ENCODE measurements at regions not wholly inside any gene's neighbourhood (a gene's known extent, or its start where the extent isn't known, plus 50 kb on each side); places are given as distances from the start of the nearest gene placed in this dataset.

GRCh38 chr2:177326005-177326404 lies 61.5 kb upstream of the NFE2L2 start:
- no peaks in the 10 kb centered on the region for H3K36me3 ChIP-seq
- no peaks in the 10 kb centered on the region for H3K27me3 ChIP-seq
- H3K9ac ChIP-seq (ENCODE audit: low read depth in 2 of 2, low read length in 2 of 2): peak overlapping the region in 1 of 2 donors; percentile 14

GRCh38 chr2:177326591-177326990 lies 62.1 kb upstream of the NFE2L2 start:
- DNase-seq: no peak
- H3K27ac ChIP-seq: no peak overlapping the region
- no peak overlapping the region for H3K4me3 ChIP-seq
- no peaks in the 10 kb centered on the region for H3K9me3 ChIP-seq
- no peaks in the 10 kb centered on the region for H3K36me3 ChIP-seq
- H3K27me3 ChIP-seq: no peaks in the 10 kb centered on the region
- no peak overlapping the region for H3K9ac ChIP-seq (ENCODE audit: low read depth in 2 of 2, low read length in 2 of 2)
- peaks cover 4% of the 10 kb centered on the region for H3K4me1 ChIP-seq
- intact Hi-C loops (cut with DNase I): no loop called here
- no peak for TF ChIP-seq CTCF (IDR thresholded peaks at IDR 0.05)

More at GRCh38 chr2:177326005-177326404, 61.5 kb upstream of the NFE2L2 start:
- no peak for TF ChIP-seq CTCF (IDR thresholded peaks at IDR 0.05)
- no peak for DNase-seq
- no peak overlapping the region for H3K27ac ChIP-seq
- H3K4me1 ChIP-seq: peaks cover 4% of the 10 kb centered on the region
- no peaks in the 10 kb centered on the region for H3K9me3 ChIP-seq
- H3K4me3 ChIP-seq: no peak overlapping the region
- intact Hi-C loops (cut with DNase I): no loop called here

- H3K9ac ChIP-seq (ENCODE audit: low read depth in 2 of 2, low read length in 2 of 2): no peak overlapping the region
- H3K9me3 ChIP-seq: no peaks in the 10 kb centered on the region
- peaks cover 4% of the 10 kb centered on the region for H3K4me1 ChIP-seq
- no peaks in the 10 kb centered on the region for H3K36me3 ChIP-seq
- intact Hi-C loops (cut with DNase I): no loop called here
- H3K27me3 ChIP-seq: no peaks in the 10 kb centered on the region
- TF ChIP-seq CTCF (IDR thresholded peaks at IDR 0.05): no peak
- no peak for DNase-seq
- no peak overlapping the region for H3K4me3 ChIP-seq
- no peak overlapping the region for H3K27ac ChIP-seq
Observed at GRCh38 chr2:177327009-177327408, 62.5 kb upstream of the NFE2L2 start.

GRCh38 chr2:177328056-177328455 lies 63.5 kb upstream of the NFE2L2 start:
- peaks cover 4% of the 10 kb centered on the region for H3K4me1 ChIP-seq
- no peaks in the 10 kb centered on the region for H3K27me3 ChIP-seq
- TF ChIP-seq CTCF (IDR thresholded peaks at IDR 0.05): no peak
- intact Hi-C loops (cut with DNase I): no loop called here
- no peaks in the 10 kb centered on the region for H3K9me3 ChIP-seq
- H3K9ac ChIP-seq (ENCODE audit: low read depth in 2 of 2, low read length in 2 of 2): no peak overlapping the region
- H3K4me3 ChIP-seq: no peak overlapping the region
- no peak overlapping the region for H3K27ac ChIP-seq
- no peaks in the 10 kb centered on the region for H3K36me3 ChIP-seq
- no peak for DNase-seq

GRCh38 chr2:177329064-177329463 lies 63.5 kb upstream of the AGPS start:
- Histone ChIP-seq H3K4me3 (no peak overlapping the region), H3K9me3 (no peaks in the 10 kb centered on the region), H3K27ac (no peak overlapping the region), H3K27me3 (no peaks in the 10 kb centered on the region), H3K4me1 (no peaks in the 10 kb centered on the region), H3K36me3 (no peaks in the 10 kb centered on the region), H3K9ac (ENCODE audit: low read depth in 2 of 2, low read length in 2 of 2) (peak overlapping the region in 1 of 2 donors; percentile 17)
- no peak for TF ChIP-seq CTCF (IDR thresholded peaks at IDR 0.05)
- intact Hi-C loops (cut with DNase I): no loop called here
- no peak for DNase-seq
